A549 (cell line): ENCODE measurements at regions not wholly inside any gene's neighbourhood (a gene's known extent, or its start where the extent isn't known, plus 50 kb on each side); places are given as distances from the start of the nearest gene placed in this dataset.

Experiments used
- ATAC-seq, 2 experiments: fragments of 200-7000 bp in 1 of 2; fragments of >200 bp in 1 of 2; cut with Nextera tagmentation in 1 of 2; cut with Tn5 transposase in 1 of 2; 3 replicates each; pipeline versions ENCODE4 v1.8.0 to v1.9.1; 2018 to 2020; ENCODE audit warnings: mild to moderate bottlenecking in 1 of 2, moderate library complexity in 1 of 2
- CTCF ChIA-PET: fragments of 300-600 bp; sonication (Branson Sonifier 250); formaldehyde crosslinking; extraction: SDS; loops from one replicate; lab custom pipeline; 2021; ENCODE audit warnings: antibody characterized with exemption, inconsistent platforms; lab: Yijun Ruan, JAX
- POLR2A ChIA-PET: fragments of 350-600 bp; formaldehyde crosslinking; extraction: SDS; loops from one replicate; lab custom pipeline; 2021; ENCODE audit warnings: antibody characterized with exemption, inconsistent platforms; lab: Yijun Ruan, JAX
- DNase-seq, 2 experiments: peaks; one replicate each; pipeline versions ENCODE4 v3.0.0 to v3.0.0-alpha.2; 2011 to 2016; ENCODE audit warnings: low read depth in 1 of 2, low spot score in 1 of 2
- FAIRE-seq: peaks from 2 replicates; lab custom pipeline; 2011; peaks lifted over from hg19 to GRCh38; lab: Jason Lieb, UNC
- H3K27ac ChIP-seq, 2 experiments: fragments of >200 bp; sonication (Bioruptor Twin); formaldehyde crosslinking; 3 replicates each; pipeline ENCODE4 v1.5.1; 2016 to 2017
- H3K4me1 ChIP-seq: fragments of >200 bp; sonication (Bioruptor Twin); formaldehyde crosslinking; 3 replicates; pipeline ENCODE4 v1.6.1; 2016
- H3K4me2 ChIP-seq: fragments of >200 bp; sonication (Bioruptor Twin); formaldehyde crosslinking; 3 replicates; pipeline ENCODE4 v1.6.1; 2016
- H3K4me3 ChIP-seq: fragments of >200 bp; sonication (Bioruptor Twin); formaldehyde crosslinking; 3 replicates; pipeline ENCODE4 v1.5.1; 2016
- H3K9me3 ChIP-seq: fragments of >200 bp; sonication (Bioruptor Twin); formaldehyde crosslinking; 3 replicates; pipeline ENCODE4 v1.6.1; 2016
- CBX2 ChIP-seq: fragments of 200-600 bp; sonication (generic); IDR thresholded peaks from 2 replicates; pipeline ENCODE4 v1.6.1; 2016; ENCODE audit warnings: low read depth, mild to moderate bottlenecking, borderline replicate concordance
- CHD4 ChIP-seq: fragments of 200-600 bp; sonication (generic); IDR thresholded peaks from 2 replicates; pipeline ENCODE4 v1.6.1; 2016; ENCODE audit warnings: antibody characterized with exemption, mild to moderate bottlenecking, borderline replicate concordance
- EHF ChIP-seq: fragments of 250-450 bp; sonication (Bioruptor Pico); IDR thresholded peaks from 2 replicates; pipeline ENCODE4 v1.5.0; 2020; ENCODE audit warnings: mild to moderate bottlenecking
- FOXS1 ChIP-seq: fragments of 250-450 bp; sonication (Bioruptor Pico); IDR thresholded peaks from 2 replicates; pipeline ENCODE4 v1.5.0; 2020; ENCODE audit warnings: mild to moderate bottlenecking, moderate library complexity
- HDAC2 ChIP-seq: fragments of 200-600 bp; sonication (generic); IDR thresholded peaks from 2 replicates; pipeline ENCODE4 v1.6.1; 2016
- KDM1A ChIP-seq: fragments of 200-600 bp; sonication (generic); IDR thresholded peaks from 2 replicates; pipeline ENCODE4 v1.6.1; 2016; ENCODE audit warnings: low read depth, mild to moderate bottlenecking
- MYC ChIP-seq: IDR thresholded peaks from 2 replicates; pipeline ENCODE4 v1.6.1; 2012; ENCODE audit warnings: mild to moderate bottlenecking, inconsistent platforms, low read length, improper control_type of control experiment, borderline replicate concordance
- NFE2L2 ChIP-seq: fragments of 150-350 bp; conservative IDR thresholded peaks from 2 replicates; pipeline ENCODE4 v1.6.1; 2014; ENCODE audit warnings: low read length
- PHF8 ChIP-seq: fragments of 200-600 bp; sonication (generic); IDR thresholded peaks from 2 replicates; pipeline ENCODE4 v1.6.1; 2016; ENCODE audit warnings: low read depth, mild to moderate bottlenecking, antibody characterized with exemption, moderate library complexity, borderline replicate concordance
- POLR2A ChIP-seq: IDR thresholded peaks from 2 replicates; pipeline ENCODE4 v1.6.1; 2012; ENCODE audit warnings: mild to moderate bottlenecking, low read length
- POLR2AphosphoS2 ChIP-seq: conservative IDR thresholded peaks from 2 replicates; pipeline ENCODE4 v1.6.1; 2012; ENCODE audit warnings: low read length, improper control_type of control experiment, inconsistent platforms
- RAD21 ChIP-seq, 2 experiments: fragments of >200 bp in 1 of 2; sonication (Bioruptor Twin) in 1 of 2; formaldehyde crosslinking in 1 of 2; IDR thresholded peaks in 1 of 2; conservative IDR thresholded peaks in 1 of 2; 2 replicates in 1 of 2; 3 replicates in 1 of 2; pipeline ENCODE4 v1.6.1; 2012 to 2018; ENCODE audit warnings: inconsistent platforms in 1 of 2
- RARB ChIP-seq: fragments of 250-450 bp; sonication (Bioruptor Pico); IDR thresholded peaks from 2 replicates; pipeline ENCODE4 v1.8.0; 2021; ENCODE audit warnings: mild to moderate bottlenecking, moderate library complexity
- RCOR1 ChIP-seq: fragments of 150-350 bp; IDR thresholded peaks from 2 replicates; pipeline ENCODE4 v1.6.1; 2014; ENCODE audit warnings: antibody characterized with exemption, low read length, low read depth
- RFX5 ChIP-seq: fragments of 450-650 bp; IDR thresholded peaks from 2 replicates; pipeline ENCODE4 v1.7.1; 2014; ENCODE audit warnings: antibody characterized with exemption, mild to moderate bottlenecking, moderate library complexity
- ZC3H11A ChIP-seq: fragments of 450-650 bp; IDR thresholded peaks from 2 replicates; pipeline ENCODE4 v1.6.1; 2014; ENCODE audit warnings: antibody characterized with exemption, mild to moderate bottlenecking
- ZSCAN20 ChIP-seq: fragments of 250-450 bp; sonication (Bioruptor Pico); IDR thresholded peaks from 2 replicates; pipeline ENCODE4 v1.8.0; 2022; ENCODE audit warnings: mild to moderate bottlenecking, moderate library complexity
- WGBS: methylation state at CpG from one replicate; pipeline ENCODE4 v1.1.6; 2017; ENCODE audit errors: missing lambda C conversion rate; 5-methylcytosine and 5-hydroxymethylcytosine counted together
- TF ChIP-seq, protein P1 (sequence below): fragments of >200 bp; sonication (Bioruptor Twin); formaldehyde crosslinking; IDR thresholded peaks from 3 replicates; pipeline ENCODE4 v1.6.1; 2016
- TF ChIP-seq, protein P2 (sequence below): fragments of 200-600 bp; sonication (generic); IDR thresholded peaks from 2 replicates; pipeline ENCODE4 v1.6.1; 2016; ENCODE audit warnings: antibody characterized with exemption, mild to moderate bottlenecking, moderate library complexity
- TF ChIP-seq, protein P3 (sequence below): fragments of >200 bp; sonication (Bioruptor Twin); formaldehyde crosslinking; IDR thresholded peaks from 2 replicates; pipeline ENCODE4 v1.6.1; 2016
- TF ChIP-seq, protein P4 (sequence below): IDR thresholded peaks from 2 replicates; pipeline ENCODE4 v1.6.1; 2012; ENCODE audit warnings: low read depth, borderline replicate concordance
- TF ChIP-seq, protein P5 (sequence below): fragments of 450-650 bp; IDR thresholded peaks from 2 replicates; pipeline ENCODE4 v1.6.1; 2014; ENCODE audit warnings: antibody characterized with exemption
- TF ChIP-seq, protein P6 (sequence below): fragments of 250-450 bp; sonication (Bioruptor Pico); IDR thresholded peaks from 2 replicates; pipeline ENCODE4 v1.5.0; 2020; ENCODE audit warnings: low read depth, mild to moderate bottlenecking, moderate library complexity

DNA sequence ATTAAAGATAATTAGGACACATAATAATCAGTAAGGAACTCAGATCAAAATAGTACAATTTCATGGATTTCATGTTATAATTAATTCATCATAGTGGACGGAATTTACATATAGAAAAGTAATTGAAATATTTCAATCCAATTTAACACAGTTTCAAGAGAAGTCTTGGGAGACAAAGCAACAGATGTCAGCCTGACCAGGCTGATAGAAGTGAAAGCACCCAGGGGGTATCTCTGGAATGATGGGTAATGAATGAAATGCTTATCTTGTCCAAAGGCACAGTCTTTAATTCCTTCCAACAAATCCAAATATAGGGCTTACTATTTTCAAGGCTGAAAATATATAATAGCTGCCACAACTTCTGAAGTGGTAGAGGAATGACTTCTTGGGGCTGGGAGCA lies 629.3 kb upstream of the RGMB start:
- 3% methylated on average over 1 of the region's 1 CpG for WGBS
- TF ChIP-seq MYC: no peak

DNA sequence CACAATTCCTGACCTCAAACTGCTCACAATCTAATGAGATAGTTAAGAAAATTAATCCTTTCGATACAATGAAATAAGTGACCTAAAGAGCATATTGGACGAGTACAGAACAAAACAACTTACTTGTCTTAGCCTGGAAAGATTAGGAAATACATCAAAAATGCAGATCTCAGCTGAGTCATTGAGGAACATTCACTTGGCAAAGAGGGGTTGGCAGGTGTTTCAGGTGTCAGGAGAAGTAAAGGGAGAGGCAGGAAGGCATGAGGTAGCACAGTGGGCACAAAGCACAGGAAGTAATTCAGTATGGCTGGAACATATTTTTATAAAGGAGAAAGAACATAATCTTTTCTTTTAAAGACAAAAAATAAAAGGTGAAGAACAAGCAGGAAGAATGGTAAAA lies 628.8 kb upstream of the RGMB start:
- CTCF ChIA-PET: no interaction called here
- POLR2A ChIA-PET: no interaction called here
- no peak for FAIRE-seq
- no peak for DNase-seq
- Histone ChIP-seq H3K4me2 (no peak overlapping the region), H3K27ac (no peak overlapping the region), H3K4me3 (no peak overlapping the region), H3K9me3 (no peaks in the 10 kb centered on the region), H3K4me1 (no peaks in the 10 kb centered on the region)
- no peak for TF ChIP-seq POLR2A
- no peak for ATAC-seq
- WGBS: 6% methylated on average over 2 of the region's 2 CpGs

More for the DNA sequence above, 629.3 kb upstream of the RGMB start:
- FAIRE-seq (no peak), ATAC-seq (no peak), DNase-seq (no peak)
- ChIA-PET POLR2A (no interaction called here), CTCF (no interaction called here)
- no peak overlapping the region for H3K27ac ChIP-seq
- H3K4me3 ChIP-seq: no peak overlapping the region
- H3K4me2 ChIP-seq: no peak overlapping the region
- H3K4me1 ChIP-seq: no peaks in the 10 kb centered on the region
- H3K9me3 ChIP-seq: no peaks in the 10 kb centered on the region

DNA sequence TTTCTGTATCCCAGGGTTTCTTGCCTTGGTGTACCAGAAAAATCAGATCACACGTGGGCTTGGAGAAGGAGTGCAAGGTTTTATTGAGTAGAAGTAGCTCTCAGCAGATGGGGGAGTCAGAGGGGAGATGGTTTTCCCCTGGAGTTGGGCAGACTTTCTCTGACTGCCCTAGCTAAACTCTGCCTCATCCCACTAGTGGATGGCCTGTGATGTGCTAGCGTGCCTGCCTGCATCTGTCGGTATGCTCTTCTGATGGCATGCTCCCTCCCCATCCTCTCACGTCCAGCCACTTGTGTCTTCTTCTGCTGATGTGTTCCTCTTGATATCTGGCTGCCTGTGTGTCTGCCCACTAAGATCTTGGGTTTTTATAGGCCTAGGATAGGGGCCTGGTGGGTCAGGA lies 616.1 kb upstream of the RGMB start:
- CTCF ChIA-PET: no interaction called here
- 17% methylated on average over 4 of the region's 4 CpGs for WGBS

DNA sequence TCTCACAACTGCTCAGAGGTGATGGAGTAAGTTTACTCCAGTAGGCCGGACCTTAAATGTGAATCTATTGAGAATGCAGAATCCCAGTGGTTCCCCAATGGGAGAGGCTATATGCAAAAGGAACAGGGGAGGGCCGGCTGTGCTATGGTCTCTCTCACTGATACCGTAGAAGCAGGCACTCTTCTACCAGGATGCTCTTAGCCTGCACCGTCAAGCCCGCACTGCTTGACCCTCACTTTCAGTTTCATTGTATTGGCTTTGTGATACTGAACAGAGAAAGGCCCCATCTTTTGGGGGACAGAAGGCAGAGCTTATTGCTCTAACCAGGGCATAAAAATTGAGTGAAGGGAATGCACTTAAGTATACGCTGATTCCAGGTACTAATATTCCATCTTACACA lies 615.0 kb upstream of the RGMB start:
- no peak for FAIRE-seq

More for the DNA sequence above, 616.1 kb upstream of the RGMB start:
- no peak for ATAC-seq
- H3K4me1 ChIP-seq: no peaks in the 10 kb centered on the region
- no peak overlapping the region for H3K4me2 ChIP-seq
- no peak for FAIRE-seq
- DNase-seq: no peak
- POLR2A ChIA-PET: no interaction called here
- H3K4me3 ChIP-seq: no peak overlapping the region
- no peak overlapping the region for H3K27ac ChIP-seq
- no peak for TF ChIP-seq CBX2
- no peak for TF ChIP-seq KDM1A
- TF ChIP-seq, protein P1, sequence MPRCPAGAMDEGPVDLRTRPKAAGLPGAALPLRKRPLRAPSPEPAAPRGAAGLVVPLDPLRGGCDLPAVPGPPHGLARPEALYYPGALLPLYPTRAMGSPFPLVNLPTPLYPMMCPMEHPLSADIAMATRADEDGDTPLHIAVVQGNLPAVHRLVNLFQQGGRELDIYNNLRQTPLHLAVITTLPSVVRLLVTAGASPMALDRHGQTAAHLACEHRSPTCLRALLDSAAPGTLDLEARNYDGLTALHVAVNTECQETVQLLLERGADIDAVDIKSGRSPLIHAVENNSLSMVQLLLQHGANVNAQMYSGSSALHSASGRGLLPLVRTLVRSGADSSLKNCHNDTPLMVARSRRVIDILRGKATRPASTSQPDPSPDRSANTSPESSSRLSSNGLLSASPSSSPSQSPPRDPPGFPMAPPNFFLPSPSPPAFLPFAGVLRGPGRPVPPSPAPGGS: no peak
- no peak for TF ChIP-seq FOXS1 (CRISPR knock-in tag)
- TF ChIP-seq, protein P2, sequence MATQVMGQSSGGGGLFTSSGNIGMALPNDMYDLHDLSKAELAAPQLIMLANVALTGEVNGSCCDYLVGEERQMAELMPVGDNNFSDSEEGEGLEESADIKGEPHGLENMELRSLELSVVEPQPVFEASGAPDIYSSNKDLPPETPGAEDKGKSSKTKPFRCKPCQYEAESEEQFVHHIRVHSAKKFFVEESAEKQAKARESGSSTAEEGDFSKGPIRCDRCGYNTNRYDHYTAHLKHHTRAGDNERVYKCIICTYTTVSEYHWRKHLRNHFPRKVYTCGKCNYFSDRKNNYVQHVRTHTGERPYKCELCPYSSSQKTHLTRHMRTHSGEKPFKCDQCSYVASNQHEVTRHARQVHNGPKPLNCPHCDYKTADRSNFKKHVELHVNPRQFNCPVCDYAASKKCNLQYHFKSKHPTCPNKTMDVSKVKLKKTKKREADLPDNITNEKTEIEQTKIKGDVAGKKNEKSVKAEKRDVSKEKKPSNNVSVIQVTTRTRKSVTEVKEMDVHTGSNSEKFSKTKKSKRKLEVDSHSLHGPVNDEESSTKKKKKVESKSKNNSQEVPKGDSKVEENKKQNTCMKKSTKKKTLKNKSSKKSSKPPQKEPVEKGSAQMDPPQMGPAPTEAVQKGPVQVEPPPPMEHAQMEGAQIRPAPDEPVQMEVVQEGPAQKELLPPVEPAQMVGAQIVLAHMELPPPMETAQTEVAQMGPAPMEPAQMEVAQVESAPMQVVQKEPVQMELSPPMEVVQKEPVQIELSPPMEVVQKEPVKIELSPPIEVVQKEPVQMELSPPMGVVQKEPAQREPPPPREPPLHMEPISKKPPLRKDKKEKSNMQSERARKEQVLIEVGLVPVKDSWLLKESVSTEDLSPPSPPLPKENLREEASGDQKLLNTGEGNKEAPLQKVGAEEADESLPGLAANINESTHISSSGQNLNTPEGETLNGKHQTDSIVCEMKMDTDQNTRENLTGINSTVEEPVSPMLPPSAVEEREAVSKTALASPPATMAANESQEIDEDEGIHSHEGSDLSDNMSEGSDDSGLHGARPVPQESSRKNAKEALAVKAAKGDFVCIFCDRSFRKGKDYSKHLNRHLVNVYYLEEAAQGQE: no peak
- TF ChIP-seq, protein P3, sequence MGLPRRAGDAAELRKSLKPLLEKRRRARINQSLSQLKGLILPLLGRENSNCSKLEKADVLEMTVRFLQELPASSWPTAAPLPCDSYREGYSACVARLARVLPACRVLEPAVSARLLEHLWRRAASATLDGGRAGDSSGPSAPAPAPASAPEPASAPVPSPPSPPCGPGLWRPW: no peak
- TF ChIP-seq, protein P4, sequence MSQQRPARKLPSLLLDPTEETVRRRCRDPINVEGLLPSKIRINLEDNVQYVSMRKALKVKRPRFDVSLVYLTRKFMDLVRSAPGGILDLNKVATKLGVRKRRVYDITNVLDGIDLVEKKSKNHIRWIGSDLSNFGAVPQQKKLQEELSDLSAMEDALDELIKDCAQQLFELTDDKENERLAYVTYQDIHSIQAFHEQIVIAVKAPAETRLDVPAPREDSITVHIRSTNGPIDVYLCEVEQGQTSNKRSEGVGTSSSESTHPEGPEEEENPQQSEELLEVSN: no peak
- no peak for TF ChIP-seq NFE2L2
- TF ChIP-seq RFX5: no peak
- no peak for TF ChIP-seq EHF (CRISPR knock-in tag)
- H3K9me3 ChIP-seq: no peaks in the 10 kb centered on the region; the same call in 2 of the 3 replicates

More for the DNA sequence above, 615.0 kb upstream of the RGMB start:
- no peak for TF ChIP-seq RCOR1
- no peak for TF ChIP-seq PHF8
- TF ChIP-seq, protein P5, sequence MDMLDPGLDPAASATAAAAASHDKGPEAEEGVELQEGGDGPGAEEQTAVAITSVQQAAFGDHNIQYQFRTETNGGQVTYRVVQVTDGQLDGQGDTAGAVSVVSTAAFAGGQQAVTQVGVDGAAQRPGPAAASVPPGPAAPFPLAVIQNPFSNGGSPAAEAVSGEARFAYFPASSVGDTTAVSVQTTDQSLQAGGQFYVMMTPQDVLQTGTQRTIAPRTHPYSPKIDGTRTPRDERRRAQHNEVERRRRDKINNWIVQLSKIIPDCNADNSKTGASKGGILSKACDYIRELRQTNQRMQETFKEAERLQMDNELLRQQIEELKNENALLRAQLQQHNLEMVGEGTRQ: no peak
- no peak for TF ChIP-seq CHD4
- no peak for TF ChIP-seq HDAC2
- TF ChIP-seq, protein P6, sequence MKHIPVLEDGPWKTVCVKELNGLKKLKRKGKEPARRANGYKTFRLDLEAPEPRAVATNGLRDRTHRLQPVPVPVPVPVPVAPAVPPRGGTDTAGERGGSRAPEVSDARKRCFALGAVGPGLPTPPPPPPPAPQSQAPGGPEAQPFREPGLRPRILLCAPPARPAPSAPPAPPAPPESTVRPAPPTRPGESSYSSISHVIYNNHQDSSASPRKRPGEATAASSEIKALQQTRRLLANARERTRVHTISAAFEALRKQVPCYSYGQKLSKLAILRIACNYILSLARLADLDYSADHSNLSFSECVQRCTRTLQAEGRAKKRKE: no peak
- no peak for TF ChIP-seq ZC3H11A
- TF ChIP-seq RAD21 (conservative IDR thresholded peaks at IDR 0.05 in 1 of 2, IDR thresholded peaks at IDR 0.05 in 1 of 2): no peak
- TF ChIP-seq ZSCAN20 (CRISPR knock-in tag): no peak
- TF ChIP-seq POLR2AphosphoS2: no peak
- no peak for TF ChIP-seq KDM1A
- no peak for TF ChIP-seq RARB (CRISPR knock-in tag)
- DNase-seq: no peak
- ChIA-PET POLR2A (no interaction called here), CTCF (no interaction called here)
- no peak for ATAC-seq
- 50% methylated on average over 6 of the region's 6 CpGs for WGBS
- Histone ChIP-seq H3K9me3 (no peaks in the 10 kb centered on the region; the same call in 2 of the 3 replicates), H3K4me1 (no peaks in the 10 kb centered on the region), H3K27ac (no peak overlapping the region), H3K4me2 (no peak overlapping the region), H3K4me3 (no peak overlapping the region)
